Mononuclear cell (primary cell): ENCODE measurements at regions not wholly inside any gene's neighbourhood (a gene's known extent, or its start where the extent isn't known, plus 50 kb on each side); places are given as distances from the start of the nearest gene placed in this dataset.

Experiments
- H3K27me3 ChIP-seq: 2 replicates; pipeline ENCODE4 v1.6.0; 2011; ENCODE audit warnings: low read length, control low read depth; ENCODE audit not compliant: insufficient read depth
- H3K4me1 ChIP-seq: 2 replicates; pipeline ENCODE4 v1.5.1; 2011; ENCODE audit warnings: mild to moderate bottlenecking, low read length, control low read depth; ENCODE audit not compliant: insufficient read depth
- H3K4me3 ChIP-seq: 2 replicates; pipeline ENCODE4 v1.5.1; 2011; ENCODE audit warnings: mild to moderate bottlenecking, low read length, moderate library complexity
- H3K9me3 ChIP-seq: 2 replicates; pipeline ENCODE4 v1.5.1; 2011; ENCODE audit warnings: low read depth, mild to moderate bottlenecking, control low read depth, low read length

- H3K9me3 ChIP-seq, result no peaks in the 10 kb centered on the region
- no peak overlapping the region for H3K4me3 ChIP-seq
- H3K27me3 ChIP-seq, result no peaks in the 10 kb centered on the region
- H3K4me1 ChIP-seq, result peaks cover 11% of the 10 kb centered on the region
Observed at GRCh38 chr2:195606179-195606578, 50.8 kb upstream of the SLC39A10 start.

GRCh38 chr2:195604706-195605105 lies 52.3 kb upstream of the SLC39A10 start:
- H3K4me3 ChIP-seq, result no peak overlapping the region
- peaks cover 1% of the 10 kb centered on the region for H3K4me1 ChIP-seq
- H3K27me3 ChIP-seq, result no peaks in the 10 kb centered on the region
- no peaks in the 10 kb centered on the region for H3K9me3 ChIP-seq

- no peak overlapping the region for H3K4me3 ChIP-seq
- no peaks in the 10 kb centered on the region for H3K9me3 ChIP-seq
- no peaks in the 10 kb centered on the region for H3K4me1 ChIP-seq
- no peaks in the 10 kb centered on the region for H3K27me3 ChIP-seq
Observed at GRCh38 chr2:195603998-195604397, 53.0 kb upstream of the SLC39A10 start.

GRCh38 chr2:195603408-195603807 lies 53.6 kb upstream of the SLC39A10 start:
- Histone ChIP-seq H3K27me3 (no peaks in the 10 kb centered on the region), H3K4me3 (no peak overlapping the region), H3K9me3 (no peaks in the 10 kb centered on the region), H3K4me1 (no peaks in the 10 kb centered on the region)

GRCh38 chr2:195602687-195603086 lies 54.3 kb upstream of the SLC39A10 start:
- Histone ChIP-seq H3K9me3 (no peaks in the 10 kb centered on the region), H3K4me1 (no peaks in the 10 kb centered on the region), H3K4me3 (no peak overlapping the region), H3K27me3 (no peaks in the 10 kb centered on the region)

- no peaks in the 10 kb centered on the region for H3K4me1 ChIP-seq
- no peaks in the 10 kb centered on the region for H3K9me3 ChIP-seq
- H3K4me3 ChIP-seq, result no peak overlapping the region
- H3K27me3 ChIP-seq, result no peaks in the 10 kb centered on the region
Observed at GRCh38 chr2:195601361-195601760, 55.7 kb upstream of the SLC39A10 start.

- peaks cover 5% of the 10 kb centered on the region for H3K4me1 ChIP-seq
- H3K27me3 ChIP-seq, result no peaks in the 10 kb centered on the region
- H3K4me3 ChIP-seq, result no peak overlapping the region
- no peaks in the 10 kb centered on the region for H3K9me3 ChIP-seq
Observed at GRCh38 chr2:195600778-195601177, 56.2 kb upstream of the SLC39A10 start.

GRCh38 chr2:195596840-195597239 lies 60.2 kb upstream of the SLC39A10 start:
- Histone ChIP-seq H3K9me3 (no peaks in the 10 kb centered on the region), H3K4me3 (no peak overlapping the region), H3K27me3 (no peaks in the 10 kb centered on the region), H3K4me1 (peaks cover 9% of the 10 kb centered on the region)

- no peak overlapping the region for H3K4me3 ChIP-seq
- H3K27me3 ChIP-seq, result no peaks in the 10 kb centered on the region
- H3K4me1 ChIP-seq, result peaks cover 12% of the 10 kb centered on the region
- no peaks in the 10 kb centered on the region for H3K9me3 ChIP-seq
Observed at GRCh38 chr2:195595825-195596224, 61.2 kb upstream of the SLC39A10 start.

GRCh38 chr2:195594919-195595694 lies 61.9 kb upstream of the SLC39A10 start:
- H3K4me1 ChIP-seq, result peaks cover 15% of the 10 kb centered on the region
- no peaks in the 10 kb centered on the region for H3K27me3 ChIP-seq
- no peaks in the 10 kb centered on the region for H3K9me3 ChIP-seq
- no peak overlapping the region for H3K4me3 ChIP-seq

- H3K27me3 ChIP-seq, result no peaks in the 10 kb centered on the region
- H3K9me3 ChIP-seq, result no peaks in the 10 kb centered on the region
- no peak overlapping the region for H3K4me3 ChIP-seq
- peaks cover 15% of the 10 kb centered on the region for H3K4me1 ChIP-seq
Observed at GRCh38 chr2:195594248-195594647, 62.8 kb upstream of the SLC39A10 start.

- H3K27me3 ChIP-seq, result no peaks in the 10 kb centered on the region
- peaks cover 15% of the 10 kb centered on the region for H3K4me1 ChIP-seq
- no peak overlapping the region for H3K4me3 ChIP-seq
- no peaks in the 10 kb centered on the region for H3K9me3 ChIP-seq
Observed at GRCh38 chr2:195592105-195592504, 64.9 kb upstream of the SLC39A10 start.

- no peak overlapping the region for H3K4me3 ChIP-seq
- H3K27me3 ChIP-seq, result no peaks in the 10 kb centered on the region
- H3K9me3 ChIP-seq, result no peaks in the 10 kb centered on the region
- peaks cover 10% of the 10 kb centered on the region for H3K4me1 ChIP-seq
Observed at GRCh38 chr2:195590861-195591205, 66.2 kb upstream of the SLC39A10 start.

- peaks cover 6% of the 10 kb centered on the region for H3K4me1 ChIP-seq
- no peaks in the 10 kb centered on the region for H3K9me3 ChIP-seq
- H3K27me3 ChIP-seq, result no peaks in the 10 kb centered on the region
- no peak overlapping the region for H3K4me3 ChIP-seq
Observed at GRCh38 chr2:195590199-195590860, 66.7 kb upstream of the SLC39A10 start.

GRCh38 chr2:195587966-195588365 lies 69.1 kb upstream of the SLC39A10 start:
- peaks cover 6% of the 10 kb centered on the region for H3K4me1 ChIP-seq
- H3K4me3 ChIP-seq, result no peak overlapping the region
- no peaks in the 10 kb centered on the region for H3K27me3 ChIP-seq
- no peaks in the 10 kb centered on the region for H3K9me3 ChIP-seq
